GM12872 (cell line): ENCODE measurements at regions not wholly inside any gene's neighbourhood (a gene's known extent, or its start where the extent isn't known, plus 50 kb on each side); places are given as distances from the start of the nearest gene placed in this dataset.

Experiments
- TF ChIP-seq, protein P1 (sequence below): IDR thresholded peaks from 3 replicates; pipeline ENCODE4 v1.5.1; 2011; ENCODE audit warnings: low read depth, mild to moderate bottlenecking, low read length, moderate library complexity; ENCODE audit not compliant: insufficient read depth

GRCh38 chr14:65177551-65177950 lies 75.2 kb upstream of the MAX start:
- TF ChIP-seq, protein P1, sequence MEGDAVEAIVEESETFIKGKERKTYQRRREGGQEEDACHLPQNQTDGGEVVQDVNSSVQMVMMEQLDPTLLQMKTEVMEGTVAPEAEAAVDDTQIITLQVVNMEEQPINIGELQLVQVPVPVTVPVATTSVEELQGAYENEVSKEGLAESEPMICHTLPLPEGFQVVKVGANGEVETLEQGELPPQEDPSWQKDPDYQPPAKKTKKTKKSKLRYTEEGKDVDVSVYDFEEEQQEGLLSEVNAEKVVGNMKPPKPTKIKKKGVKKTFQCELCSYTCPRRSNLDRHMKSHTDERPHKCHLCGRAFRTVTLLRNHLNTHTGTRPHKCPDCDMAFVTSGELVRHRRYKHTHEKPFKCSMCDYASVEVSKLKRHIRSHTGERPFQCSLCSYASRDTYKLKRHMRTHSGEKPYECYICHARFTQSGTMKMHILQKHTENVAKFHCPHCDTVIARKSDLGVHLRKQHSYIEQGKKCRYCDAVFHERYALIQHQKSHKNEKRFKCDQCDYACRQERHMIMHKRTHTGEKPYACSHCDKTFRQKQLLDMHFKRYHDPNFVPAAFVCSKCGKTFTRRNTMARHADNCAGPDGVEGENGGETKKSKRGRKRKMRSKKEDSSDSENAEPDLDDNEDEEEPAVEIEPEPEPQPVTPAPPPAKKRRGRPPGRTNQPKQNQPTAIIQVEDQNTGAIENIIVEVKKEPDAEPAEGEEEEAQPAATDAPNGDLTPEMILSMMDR: no peak

DNA sequence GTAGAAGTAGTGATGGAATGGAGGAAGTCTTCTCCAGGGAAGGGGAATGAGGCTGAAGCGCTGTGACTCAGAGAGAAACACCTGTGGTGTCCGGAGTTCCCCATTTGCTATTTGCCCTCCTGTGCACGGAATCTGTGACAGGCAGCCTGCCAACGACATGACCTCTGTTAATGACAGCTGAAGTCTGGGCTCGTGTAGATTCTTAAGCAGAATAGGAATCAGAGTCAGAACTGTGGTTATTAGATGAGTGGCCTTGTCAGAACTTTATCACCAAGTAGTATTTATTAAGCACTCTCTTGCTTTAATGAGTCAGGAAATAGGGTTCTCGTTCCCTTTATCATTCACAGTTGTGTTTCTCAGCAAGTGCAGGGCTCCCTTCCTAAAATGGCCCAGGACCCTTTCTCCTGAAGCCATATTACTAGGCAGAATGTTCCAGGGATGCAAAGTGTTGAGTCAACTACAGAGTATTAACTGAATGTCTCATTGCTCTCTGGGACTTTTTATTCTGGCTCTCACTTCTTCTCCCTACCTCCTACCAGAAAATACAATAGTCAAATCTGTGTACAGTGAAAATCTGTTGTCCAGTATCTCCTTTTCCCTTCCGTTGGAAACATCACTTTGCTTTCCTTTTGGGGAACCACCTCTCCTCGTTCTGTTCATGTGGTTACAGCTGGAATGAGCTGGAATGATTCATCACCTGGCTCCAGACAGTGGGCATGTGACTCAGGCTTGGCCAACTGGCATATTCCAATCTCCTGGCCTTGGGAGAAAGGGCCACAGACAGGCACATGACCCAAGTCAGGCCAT lies 77.8 kb upstream of the MAX start:
- TF ChIP-seq, protein P1: no peak

DNA sequence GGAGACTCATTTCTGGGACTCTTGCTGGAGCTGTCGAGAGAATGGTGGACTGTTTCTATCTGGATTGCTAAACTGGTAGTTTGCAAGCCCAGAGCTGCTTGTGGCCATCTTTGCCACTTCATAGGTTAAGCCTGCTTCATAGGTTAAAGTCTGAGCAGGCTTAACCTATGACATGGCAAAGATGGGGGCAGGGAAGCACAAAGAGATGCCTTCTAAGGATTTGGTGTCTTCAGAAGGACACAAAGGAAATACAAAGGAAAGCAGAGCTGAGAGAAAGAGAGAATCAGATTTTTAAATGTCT lies 78.4 kb upstream of the MAX start:
- TF ChIP-seq, protein P1: no peak

- TF ChIP-seq, protein P1: no peak
Measured at GRCh38 chr14:65184032-65184764, 81.9 kb upstream of the MAX start.

DNA sequence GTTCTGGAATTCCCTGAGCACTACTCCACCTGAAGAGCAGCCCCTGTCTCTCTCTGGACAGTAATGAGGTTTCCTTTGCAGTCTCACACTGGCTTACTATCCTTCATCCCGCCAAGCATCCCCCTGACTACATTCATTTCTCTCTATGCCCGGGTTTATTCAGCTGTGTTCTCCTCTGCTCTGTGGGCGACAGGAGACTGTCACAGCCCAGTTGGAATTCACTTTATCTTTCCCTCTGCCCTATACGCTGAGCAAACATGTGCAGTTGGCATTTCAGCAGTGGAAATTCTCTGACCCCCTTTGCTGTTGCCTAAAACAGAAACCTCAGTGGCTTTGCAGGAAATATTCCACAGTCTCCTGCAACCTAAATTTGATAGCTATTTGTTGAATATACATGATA lies 83.5 kb upstream of the MAX start:
- TF ChIP-seq, protein P1: no peak

- TF ChIP-seq, protein P1: no peak
Measured at GRCh38 chr14:65186951-65187350, 84.6 kb upstream of the MAX start.

DNA sequence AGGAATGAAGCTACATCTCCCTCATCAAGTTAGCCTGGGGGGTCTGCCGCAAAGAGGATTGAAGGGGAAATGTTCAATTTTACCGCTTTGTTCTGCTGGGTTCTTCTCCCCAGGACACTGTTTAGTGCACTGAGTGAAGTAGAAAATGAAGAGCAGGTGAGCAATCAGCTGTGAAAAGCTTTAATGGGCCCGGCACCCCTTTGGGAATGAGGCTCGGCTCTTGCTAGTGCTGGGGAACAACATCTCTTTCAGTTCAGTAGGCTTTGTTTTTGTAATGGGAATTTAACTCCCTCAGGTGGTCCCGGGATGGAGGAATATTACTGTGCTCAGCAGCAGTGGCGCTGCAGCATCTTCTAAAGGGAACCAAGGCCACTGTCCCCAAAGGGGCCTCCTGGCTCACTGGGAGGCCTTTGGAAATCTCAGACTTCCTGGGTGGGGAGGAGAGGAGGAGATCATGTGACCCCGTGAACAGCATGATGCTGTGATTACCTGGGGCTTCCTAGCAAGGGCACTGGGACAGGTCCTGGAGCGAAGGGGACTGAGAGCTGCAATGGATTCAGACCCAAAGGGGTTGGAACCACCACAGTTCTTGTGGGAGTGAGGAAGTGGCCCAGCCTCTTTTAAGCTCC lies 85.2 kb upstream of the MAX start:
- TF ChIP-seq, protein P1: no peak
